Erythroblast (primary cell): ENCODE measurements at regions not wholly inside any gene's neighbourhood (a gene's known extent, or its start where the extent isn't known, plus 50 kb on each side); places are given as distances from the start of the nearest gene placed in this dataset.

Experiments
- GATA1 ChIP-seq: IDR thresholded peaks from 2 replicates; pipeline ENCODE4 v1.6.1; 2011; ENCODE audit warnings: low read depth, mild to moderate bottlenecking, control low read depth, low read length, moderate library complexity
- POLR2A ChIP-seq: IDR thresholded peaks from 2 replicates; pipeline ENCODE4 v1.6.1; 2011; ENCODE audit warnings: mild to moderate bottlenecking, low read length

DNA sequence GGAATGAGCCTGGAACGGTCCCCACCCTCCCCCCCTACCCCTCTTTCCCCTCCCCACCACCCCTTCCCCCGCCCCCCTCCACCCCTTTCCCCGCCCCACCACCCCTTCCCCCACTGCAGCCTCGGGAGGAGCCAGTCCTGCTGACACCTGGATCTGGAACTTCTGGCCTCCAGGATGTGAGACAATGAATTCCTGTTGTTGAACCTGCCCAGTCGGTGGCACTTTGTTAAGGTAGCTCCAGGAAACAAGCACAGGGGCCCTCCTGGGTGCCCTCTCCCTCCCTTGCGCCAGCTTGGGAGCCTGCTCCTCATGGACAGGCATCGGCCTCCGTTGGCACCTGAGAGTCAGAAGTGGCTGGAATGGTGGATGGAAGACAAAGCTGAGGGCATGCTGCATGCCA is 152.4 kb upstream of the FOXF1 start:
- no peak for TF ChIP-seq POLR2A
- no peak for TF ChIP-seq GATA1
